HG03520 (cell line): ENCODE measurements at regions not wholly inside any gene's neighbourhood (a gene's known extent, or its start where the extent isn't known, plus 50 kb on each side); places are given as distances from the start of the nearest gene placed in this dataset.

Experiments
- ATAC-seq: cut with Tn5 transposase; IDR thresholded peaks from one replicate; pipeline ENCODE4 v1.9.1; 2021; ENCODE audit warnings: mild to moderate bottlenecking, moderate library complexity; ENCODE audit not compliant: unreplicated experiment

DNA sequence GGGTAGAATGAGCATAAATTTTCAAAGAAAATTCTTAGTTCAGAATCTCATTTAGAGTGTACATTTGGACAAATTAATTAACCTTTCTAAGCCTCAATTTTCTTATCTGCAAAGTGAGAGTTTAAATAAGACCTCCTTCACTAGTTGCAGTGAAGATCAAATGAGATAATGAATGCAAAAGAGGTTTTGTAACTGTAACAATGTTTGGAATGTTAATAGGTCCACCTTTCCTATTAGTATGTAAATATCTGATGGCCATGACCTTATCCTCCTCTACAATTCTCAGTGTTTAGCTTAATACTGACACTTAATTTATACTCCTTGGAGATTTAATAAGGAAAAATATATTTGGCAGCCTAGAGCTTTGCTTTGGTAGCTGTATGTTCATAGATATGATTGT lies 138.8 kb downstream of the GABRG1 start:
- ATAC-seq: no peak

DNA sequence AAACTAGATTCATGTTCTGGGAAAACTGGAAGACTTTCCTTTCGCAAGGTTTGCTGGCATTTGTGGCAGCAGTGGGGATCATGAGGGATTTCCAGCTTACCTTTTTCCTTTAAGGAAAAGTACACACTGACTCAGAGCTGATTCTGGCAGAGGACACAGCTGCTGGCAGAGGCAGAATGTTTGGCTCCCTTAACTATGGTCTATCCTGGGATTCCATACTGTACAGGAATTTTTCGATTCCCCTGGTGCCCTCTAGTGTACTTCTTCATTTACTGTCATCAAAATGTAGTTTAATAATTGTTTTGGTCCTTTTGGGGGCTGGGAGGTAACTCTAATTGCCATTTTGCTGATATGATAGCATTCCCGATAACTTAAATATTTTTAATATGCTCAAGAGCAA lies 152.7 kb downstream of the GABRG1 start:
- no peak for ATAC-seq

DNA sequence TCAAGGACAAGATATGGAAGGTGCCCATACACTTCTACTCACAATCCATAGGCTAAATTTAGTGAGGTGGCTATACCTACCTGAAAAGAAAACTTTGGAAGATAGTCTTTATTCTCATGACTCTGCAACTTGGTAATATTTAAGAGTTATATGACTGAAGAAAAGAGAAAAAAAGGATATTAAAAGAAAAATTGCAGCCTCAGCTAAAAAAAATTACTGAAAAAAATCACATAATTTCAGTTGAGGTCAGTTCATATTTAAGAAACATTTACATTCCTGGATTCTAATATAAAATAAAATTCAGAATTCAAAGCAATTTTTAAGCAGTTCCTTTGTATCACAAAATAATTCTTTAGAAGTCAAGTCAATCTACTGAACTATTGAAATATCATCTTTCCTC lies 166.5 kb downstream of the GABRG1 start:
- ATAC-seq: no peak

DNA sequence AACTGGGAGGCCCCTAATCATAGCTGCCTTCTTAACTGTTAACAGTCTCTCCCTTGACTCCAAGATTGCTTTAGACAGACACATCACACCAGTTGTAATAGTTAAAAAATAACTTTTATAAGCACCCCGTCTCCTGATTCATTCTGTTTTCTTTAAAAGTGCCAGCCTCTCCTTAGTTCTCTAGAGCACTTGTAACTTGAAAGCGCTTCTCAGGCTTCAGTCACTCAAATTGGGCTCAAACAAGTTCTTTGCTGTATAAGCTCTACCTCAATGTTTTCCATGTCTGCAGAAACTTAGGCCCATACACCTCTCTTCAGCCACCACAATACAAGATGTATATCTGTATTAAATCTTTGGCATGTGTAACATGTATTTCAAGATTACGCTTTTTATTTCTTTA lies 169.6 kb downstream of the GABRG1 start:
- ATAC-seq: no peak

DNA sequence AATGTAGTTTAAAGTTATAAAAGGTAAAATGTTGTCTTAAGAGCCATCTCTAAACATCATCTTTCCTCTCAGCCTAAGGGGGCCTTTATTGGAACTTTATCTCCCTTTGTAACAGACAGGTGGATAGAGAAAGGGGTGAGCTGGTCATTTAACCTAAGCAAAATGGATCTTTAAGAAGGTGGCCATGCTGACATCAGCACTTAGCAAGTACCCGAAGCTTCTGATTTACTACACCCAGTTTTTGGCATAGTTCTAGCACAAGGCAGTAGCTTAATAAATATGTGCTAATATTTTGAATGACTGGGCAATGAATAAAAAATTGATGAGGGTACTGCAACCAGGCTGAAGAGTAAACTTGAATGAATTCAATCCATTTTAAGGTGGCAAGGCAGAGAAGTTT lies 172.7 kb downstream of the GABRG1 start:
- no peak for ATAC-seq

DNA sequence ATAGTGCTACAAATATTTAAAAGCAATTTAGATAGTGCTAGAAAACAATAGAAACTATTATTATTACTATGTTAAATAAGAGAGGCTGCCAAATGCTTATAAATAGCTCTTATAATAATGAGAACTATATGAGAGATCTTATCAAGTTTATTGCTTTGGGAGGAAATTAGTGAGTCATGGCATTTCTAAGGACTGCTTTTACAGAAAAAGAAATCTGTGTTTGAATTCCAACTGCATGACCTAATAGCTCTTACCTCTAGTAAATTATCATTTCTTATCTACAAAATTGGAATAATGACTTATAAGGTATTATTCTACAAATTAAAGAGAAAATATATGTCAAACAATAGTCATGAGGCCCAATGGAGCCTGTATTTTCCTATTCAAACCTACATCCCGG lies 177.2 kb downstream of the GABRG1 start:
- ATAC-seq: no peak

DNA sequence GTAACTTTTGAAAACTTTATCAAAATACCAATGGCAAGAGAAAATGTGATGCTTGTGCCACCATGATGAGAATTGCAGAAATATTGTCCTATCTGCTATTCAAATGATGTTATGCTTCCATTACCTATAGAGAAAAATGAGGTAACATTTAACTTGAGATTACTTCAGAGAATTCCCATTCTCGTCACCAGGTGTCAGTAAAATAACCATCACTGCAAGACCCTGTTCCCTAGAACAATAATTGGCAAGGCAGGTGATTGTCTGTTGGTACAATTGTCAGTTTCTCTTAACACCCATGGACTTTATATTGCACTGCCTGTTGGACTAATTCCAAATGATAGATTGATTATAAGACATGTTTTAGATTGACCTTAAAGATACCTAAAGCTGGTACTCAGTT lies 179.9 kb downstream of the GABRG1 start:
- no peak for ATAC-seq

DNA sequence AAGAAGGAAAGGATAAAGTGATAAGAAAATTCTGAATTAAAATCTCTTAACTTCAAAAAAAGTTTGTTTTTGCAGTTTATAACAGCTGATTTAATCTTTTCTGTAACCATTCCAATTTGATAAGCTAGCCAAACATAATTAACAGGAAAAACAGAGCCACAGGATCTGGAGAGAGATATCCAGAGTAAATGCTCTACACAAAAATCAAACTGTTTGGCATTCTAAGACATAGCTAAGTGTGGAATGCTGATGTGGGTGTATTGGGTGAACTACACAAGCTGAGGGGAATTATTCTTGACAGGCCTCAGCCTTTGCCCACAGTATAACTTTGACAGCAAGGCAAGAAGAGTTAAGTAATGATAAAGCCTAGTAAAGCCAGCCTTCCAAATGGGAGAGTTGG lies 184.8 kb downstream of the GABRG1 start:
- no peak for ATAC-seq

DNA sequence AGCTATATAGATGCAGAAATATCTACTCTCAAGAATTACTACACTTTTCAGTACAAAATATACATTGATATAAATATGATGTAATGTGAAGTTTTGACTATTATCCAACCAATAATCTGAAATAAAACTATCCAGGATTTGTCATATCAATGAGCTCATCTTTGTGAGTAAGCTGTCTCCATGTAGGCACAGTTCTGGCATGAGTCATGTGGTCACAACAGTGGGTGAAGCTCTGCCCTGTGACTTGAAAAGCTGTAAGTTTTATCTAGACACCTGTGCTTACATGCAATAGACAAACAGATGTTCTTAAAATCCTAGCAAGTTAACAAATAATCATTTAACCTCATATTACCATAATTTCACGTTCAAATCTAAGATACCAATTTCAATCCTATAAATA lies 192.7 kb downstream of the GABRG1 start:
- no peak for ATAC-seq

DNA sequence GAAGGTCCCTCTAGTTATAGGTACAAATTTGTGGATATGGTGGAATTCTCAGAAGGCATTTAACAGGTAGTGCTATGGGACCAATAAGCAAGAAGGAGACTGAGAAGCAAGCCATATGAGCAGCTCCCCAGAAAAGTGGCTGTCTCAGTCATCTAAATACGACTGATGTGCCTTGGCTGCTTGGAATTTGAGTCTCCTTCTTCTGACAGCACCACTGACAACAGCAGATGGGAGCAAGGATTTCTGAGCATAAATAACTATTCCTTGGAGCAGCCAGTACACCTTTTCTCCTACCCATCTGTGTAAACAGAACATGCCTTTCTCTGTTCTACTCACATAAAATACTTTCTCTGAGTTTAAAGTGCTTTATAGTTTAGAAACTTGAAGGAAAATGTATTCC lies 196.2 kb downstream of the GABRG1 start:
- no peak for ATAC-seq

DNA sequence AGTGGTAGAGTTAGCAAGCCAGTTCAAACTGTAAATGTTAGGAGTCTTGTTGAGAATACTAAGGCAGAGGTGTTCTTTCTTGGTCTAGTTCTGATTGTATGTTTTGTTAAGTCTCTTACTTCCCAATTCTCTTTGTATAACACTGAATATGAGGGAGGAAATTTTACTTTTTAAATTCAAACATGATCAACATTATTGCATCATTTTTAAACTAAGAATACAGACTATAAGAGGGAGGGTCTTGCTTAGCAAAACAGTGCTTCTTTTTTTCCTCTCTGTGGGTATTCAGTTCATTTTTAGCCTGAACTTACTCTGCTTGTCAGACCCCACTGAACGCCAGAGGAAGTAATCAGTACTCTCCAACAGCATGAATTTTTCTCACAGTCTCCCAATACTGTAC lies 198.0 kb downstream of the GABRG1 start:
- ATAC-seq: no peak

DNA sequence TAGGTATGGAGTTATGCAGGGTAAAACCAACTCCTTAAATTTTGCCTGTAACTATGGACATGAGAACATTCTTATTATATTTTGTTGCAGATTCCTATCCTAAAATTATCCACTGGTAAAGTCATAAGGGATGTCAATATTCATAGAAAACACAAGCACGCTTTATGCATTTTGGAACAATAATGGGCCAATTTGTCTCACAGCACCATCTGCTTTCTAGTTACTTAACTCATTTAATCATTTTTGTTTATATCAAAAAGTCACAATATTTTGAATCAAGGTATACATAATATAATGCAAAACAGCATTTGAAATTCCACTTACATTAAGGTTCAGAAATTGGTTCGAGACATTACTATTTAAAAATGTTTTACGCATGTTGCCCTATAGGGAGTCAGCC lies 203.0 kb downstream of the GABRG1 start:
- no peak for ATAC-seq

DNA sequence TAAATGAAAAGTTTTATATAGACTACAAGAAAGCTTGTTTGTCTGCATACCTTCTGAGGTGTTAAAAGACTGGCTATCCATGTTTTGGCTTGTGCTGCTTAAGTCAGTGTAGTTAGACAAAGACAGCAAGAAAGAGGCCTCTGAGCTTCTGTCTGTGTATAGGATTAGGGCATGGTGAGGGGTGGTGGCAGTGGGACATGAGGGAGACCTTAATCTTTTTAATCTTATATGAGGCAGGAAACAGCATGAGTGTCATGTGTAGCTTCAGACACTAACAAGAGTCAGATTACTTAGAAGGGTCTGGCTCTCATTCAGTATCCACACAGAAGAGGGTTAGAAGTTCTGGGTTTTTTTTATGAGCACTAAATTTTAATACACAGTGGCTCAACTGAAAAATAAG lies 213.3 kb downstream of the GABRG1 start:
- ATAC-seq: no peak

DNA sequence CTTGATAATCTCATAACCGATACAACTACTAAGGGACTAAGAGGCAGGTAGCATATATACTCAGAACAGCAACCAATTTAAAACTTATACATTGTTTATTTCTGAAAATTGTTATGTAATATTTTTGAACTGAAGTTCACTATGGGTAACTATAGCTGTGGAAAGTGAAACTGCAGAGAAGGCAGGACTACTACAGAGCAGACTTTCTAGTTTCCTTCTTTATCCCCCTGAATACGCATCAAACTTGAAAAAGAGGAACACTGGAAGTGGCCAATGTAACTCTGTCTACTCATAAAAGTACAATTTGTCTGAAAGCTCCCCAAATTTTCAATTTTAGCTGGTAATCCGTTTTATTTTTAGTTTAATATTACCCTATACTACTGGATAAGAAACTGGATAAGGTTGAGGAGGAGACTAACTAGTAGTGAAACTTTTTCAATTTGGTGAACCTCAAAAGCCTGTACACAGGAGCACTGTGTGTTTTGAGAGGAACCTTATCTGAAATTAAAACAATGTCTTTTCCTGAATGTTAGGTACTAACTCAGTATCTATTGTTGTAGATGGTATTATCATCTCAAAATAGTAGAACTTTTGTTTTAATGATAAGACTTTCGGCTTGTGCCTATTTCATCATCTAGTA lies 225.8 kb downstream of the GABRG1 start:
- ATAC-seq: no peak

DNA sequence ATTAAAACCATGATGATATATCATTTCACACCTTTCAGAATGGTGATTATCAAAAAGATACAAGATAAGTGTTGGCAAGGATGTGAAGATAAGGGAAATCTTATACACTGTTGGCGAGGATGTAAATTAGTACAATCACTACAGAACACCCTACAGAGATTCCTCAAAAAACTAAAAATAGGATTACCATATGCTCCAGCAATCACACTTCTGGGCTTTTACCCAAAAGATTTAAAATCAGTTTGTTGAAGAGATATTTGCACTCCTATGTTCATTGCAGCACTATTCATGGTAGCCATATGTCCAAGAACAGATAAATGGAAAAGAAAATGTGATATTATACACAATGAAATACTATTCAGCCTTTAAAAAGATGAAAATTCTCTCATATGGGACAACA lies 240.4 kb downstream of the GABRG1 start:
- no peak for ATAC-seq

DNA sequence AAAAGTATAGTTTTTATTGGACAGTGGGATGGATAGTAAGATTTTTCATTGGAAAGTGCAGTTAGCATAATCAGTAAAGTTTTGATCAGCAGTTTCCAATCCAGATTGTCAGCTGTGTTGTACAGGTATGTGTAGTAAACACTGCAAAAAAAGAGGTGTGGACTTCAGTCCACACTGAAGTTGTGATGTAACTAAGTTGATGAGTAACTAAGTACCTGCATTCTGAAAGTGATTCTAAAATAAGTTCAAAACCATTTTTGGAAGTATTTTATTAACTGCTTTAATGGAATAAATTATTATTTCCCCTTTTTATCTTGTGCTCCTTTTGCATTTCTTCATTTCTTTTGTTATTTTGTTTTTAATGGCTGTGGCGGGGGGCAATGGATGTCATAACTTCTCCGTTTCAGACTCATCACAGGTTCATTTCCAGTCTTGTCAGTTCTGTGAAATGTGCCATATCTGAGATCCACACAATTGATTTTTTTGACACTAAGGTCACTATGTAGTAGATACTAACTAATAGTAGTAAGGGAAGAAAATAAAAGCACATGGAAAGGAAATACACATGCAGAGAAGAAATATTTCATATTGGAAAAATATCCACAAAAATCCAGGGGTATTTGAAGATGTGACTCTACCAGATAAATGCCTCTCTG lies 247.5 kb downstream of the GABRG1 start:
- no peak for ATAC-seq

DNA sequence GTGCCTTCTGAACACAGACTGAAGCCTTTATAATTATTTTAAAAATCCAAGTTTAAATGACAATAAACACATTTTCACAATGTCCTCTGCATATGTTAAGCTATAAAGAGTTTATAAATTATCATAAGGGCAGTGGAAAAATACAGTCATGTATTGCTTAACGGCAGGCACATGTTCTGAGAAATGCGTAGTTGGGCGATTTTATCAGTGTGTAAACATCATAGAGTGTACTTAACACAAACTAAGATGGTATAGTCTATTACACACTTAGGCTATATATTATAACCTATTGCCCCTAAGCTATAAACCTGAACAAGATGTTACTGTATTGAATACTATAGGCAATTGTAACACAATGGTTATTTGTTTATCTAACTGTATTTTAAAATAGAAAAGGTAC lies 254.7 kb downstream of the GABRG1 start:
- ATAC-seq: no peak

DNA sequence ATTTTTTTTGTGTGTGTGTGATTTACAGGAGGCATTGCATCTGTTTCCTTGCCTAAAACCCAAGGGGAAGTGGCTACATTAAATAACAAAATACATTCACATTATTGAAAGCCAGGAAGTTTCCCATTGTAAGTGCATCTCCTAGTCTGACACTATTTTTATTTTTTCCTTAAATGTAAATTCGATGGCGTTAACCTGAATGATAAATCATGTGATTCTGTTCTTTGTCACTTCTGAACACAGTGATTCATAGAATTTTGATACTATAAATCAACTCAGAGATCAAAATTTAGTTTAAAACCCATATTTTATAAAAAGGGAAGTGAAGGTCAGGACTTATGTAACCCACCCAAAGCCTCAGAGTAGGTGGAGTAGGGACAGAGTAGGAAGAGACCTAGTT lies 258.1 kb downstream of the GABRG1 start:
- ATAC-seq: no peak

DNA sequence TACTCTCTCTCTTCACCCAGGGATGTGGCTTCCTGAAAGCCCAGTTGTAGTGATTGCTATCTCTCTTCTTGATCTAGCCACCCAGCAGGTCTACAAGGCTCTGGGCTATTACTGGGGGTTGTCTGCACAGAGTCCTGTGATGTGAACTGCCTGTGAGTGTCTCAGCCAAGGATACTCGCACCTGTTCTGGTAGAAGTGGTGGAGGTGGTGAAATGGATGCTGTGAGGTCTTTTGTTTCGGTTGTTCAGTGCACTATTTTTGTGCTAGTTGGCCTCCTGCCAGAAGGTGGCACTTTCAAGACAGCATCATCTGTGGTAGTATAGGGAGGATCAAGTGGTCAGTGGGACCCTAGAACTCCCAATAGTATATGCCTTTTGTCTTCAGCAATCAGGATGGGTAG lies 268.0 kb downstream of the GABRG1 start:
- ATAC-seq: no peak

DNA sequence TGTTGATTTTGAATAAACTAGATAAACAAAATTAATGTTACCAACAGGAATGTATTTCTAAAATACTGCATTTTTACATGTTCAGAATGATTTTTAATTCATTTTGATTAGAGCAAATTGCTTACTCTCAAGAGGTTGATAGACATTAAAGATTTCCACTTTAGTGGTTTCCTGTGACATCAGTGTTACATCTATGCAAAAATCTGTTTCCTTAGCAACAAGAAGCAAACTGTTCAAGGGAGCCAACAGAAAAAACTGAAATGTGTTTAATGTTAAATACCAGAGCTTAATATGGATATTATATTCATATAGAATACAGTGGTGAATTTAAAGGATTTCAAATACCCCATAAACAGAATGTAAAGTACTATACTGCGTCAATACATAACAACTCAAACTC lies 277.8 kb downstream of the GABRG1 start:
- ATAC-seq: no peak

DNA sequence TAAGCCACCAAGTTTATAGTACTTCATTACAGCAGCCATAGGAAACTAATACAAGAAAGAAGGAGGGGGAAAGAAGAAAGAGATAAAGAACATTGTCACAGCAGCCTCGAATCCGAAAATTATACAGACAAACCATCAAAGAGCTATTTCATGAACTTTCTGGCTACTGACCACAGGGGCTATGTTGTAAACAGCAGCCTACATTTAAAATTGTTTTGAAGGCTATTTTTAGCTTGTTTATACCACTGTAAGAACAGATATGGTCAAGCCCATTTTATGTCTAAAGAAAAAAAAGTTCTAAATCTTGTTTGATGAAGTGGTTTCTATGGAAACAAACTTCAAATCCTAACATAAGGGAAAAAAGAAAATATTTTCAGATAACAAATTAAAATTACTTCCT lies 282.1 kb downstream of the GABRG1 start:
- no peak for ATAC-seq

DNA sequence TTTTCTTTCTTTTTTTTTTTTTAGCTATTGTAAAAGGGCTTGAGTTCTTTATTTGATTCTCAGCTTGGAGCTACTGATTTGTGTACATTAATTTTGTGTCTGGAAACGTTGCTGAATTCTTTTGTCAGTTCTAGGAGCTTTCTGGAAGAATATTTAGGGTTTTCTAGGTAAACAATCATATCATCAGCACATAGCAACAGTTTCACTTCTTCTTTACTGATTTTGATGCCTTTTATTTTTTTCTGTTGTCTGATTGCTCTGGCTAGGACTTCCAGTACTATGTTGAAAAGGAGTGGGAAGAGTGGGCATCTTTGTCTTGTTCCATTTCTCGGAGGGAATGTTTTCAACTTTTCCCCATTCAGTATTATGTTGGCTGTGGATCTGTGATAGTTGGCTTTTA lies 292.2 kb downstream of the GABRG1 start:
- ATAC-seq: no peak

DNA sequence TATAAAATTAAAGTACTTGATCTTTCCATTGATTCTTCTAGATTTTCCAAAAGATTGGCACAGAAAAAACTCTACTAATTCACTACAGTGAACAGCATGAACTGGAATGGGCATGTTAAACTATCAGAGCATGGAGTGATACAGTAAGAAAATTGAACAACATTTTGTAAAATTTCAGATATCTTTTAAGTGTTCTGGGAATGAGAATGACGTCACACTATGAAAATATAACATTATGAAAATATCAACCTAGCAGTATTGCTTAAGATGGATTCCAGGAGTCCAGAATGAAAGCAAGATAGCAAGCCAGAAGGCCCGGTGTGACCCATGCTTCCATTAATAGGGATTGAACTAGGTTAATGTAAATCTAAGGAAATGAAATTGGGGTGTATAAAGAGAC lies 319.9 kb downstream of the GABRG1 start:
- no peak for ATAC-seq
